ENCODE measurements at regions not wholly inside any gene's neighbourhood (a gene's known extent, or its start where the extent isn't known, plus 50 kb on each side); places are given as distances from the start of the nearest gene placed in this dataset.

DNA sequence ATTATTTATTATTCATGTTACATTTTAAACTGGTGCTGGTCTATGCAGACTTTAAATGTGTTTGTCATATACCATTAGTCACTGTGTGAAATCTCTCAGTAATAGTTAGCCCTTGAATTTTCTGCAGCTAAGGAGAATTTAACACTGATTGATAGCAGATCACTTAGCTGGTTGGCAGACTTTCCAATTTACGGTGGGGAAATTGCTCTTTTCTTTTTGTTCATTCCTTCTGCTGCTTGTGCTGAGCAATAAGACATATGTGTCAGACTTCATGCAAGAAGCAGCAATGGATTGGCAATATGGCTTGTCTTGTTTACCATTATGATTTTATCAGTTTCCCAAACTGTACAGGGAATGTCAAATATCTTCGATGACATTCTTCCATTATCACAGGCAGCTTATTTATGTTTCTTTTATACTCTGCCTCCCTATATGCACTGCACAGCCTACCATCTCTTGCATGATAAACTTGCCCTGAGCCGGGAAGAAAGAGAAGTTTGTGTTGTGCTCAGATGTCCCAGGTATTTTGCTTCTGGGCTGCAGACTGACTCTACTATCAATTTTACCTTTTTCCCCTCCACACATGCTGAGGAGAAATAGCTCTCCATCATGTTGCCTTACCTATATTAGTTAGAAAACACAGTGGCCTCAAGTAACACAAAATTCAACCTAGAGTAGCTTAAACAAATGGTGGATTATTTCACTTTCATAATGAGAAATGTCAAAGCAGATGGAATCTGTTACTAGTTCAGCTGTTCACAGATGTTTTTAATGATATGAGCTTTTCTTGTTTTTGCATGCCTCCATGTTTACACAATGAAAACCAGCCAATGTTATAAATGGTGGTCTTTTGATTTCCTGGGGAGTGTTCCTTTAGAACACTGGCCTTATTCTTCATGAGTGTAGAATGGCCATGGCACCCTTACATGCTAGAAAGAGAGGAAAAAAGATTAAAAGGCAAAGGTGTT is 968.1 kb upstream of the GOT2 start:
- TF ChIP-seq TAF1 (IDR thresholded peaks at IDR 0.05; ENCODE audit: borderline replicate concordance, low read depth, low read length) (no peak), POLR2A (IDR thresholded peaks at IDR 0.05; ENCODE audit: low read depth, low read length) (no peak), POLR2AphosphoS5 (IDR thresholded peaks at IDR 0.05; ENCODE audit: low read depth, low read length) (no peak)
- FAIRE-seq (no peak), DNase-seq (ENCODE audit: insufficient read length) (no peak)

- TF ChIP-seq TAF1 (IDR thresholded peaks at IDR 0.05; ENCODE audit: borderline replicate concordance, low read depth, low read length) = no peak
- FAIRE-seq (no peak), DNase-seq (ENCODE audit: insufficient read length) (no peak)
These were observed 965.7 kb upstream of the GOT2 start for GRCh38 chr16:59699786-59700185.

DNA sequence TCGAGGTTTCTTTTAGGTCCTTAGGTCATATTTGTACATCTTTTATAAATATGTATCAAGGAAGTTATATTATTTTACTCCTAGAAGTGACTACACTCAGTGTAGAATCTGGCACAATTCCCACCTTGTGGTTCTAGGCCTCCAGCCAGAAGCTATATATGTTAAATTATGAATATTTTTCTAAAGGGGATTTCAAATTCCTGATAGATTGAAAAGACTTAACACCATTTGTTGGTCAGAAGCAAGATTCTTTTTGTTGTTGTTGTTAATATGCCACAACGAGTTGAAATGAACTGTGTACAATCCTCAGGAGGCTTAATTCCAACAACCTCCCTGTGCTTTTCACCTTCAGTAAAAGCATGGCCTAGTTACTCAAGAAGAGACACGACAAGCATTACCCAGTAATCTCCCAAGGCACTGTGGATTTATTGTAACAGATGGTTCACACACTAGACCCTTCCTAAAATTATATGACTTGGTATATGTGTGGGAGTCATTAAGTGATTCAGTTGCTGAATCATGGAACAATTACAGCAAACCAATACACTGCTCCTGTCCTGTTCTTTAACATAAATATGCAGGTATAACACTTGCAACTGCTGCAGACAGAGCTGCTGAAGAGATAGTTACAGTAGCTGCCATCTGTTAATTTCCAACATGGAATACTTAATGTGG is 964.4 kb upstream of the GOT2 start:
- no peak for DNase-seq (ENCODE audit: insufficient read length)
- no peak for FAIRE-seq
- TF ChIP-seq TAF1 (IDR thresholded peaks at IDR 0.05; ENCODE audit: borderline replicate concordance, low read depth, low read length) = no peak
- no peak for TF ChIP-seq POLR2AphosphoS5 (IDR thresholded peaks at IDR 0.05; ENCODE audit: low read depth, low read length)

- no peak for DNase-seq (ENCODE audit: insufficient read length)
- no peak for TF ChIP-seq POLR2A (IDR thresholded peaks at IDR 0.05; ENCODE audit: low read depth, low read length)
- TF ChIP-seq POLR2AphosphoS5 (IDR thresholded peaks at IDR 0.05; ENCODE audit: low read depth, low read length) = no peak
- TF ChIP-seq TAF1 (IDR thresholded peaks at IDR 0.05; ENCODE audit: borderline replicate concordance, low read depth, low read length) = no peak
- FAIRE-seq = no peak
These were observed 963.6 kb upstream of the GOT2 start for GRCh38 chr16:59697761-59698160.

DNA sequence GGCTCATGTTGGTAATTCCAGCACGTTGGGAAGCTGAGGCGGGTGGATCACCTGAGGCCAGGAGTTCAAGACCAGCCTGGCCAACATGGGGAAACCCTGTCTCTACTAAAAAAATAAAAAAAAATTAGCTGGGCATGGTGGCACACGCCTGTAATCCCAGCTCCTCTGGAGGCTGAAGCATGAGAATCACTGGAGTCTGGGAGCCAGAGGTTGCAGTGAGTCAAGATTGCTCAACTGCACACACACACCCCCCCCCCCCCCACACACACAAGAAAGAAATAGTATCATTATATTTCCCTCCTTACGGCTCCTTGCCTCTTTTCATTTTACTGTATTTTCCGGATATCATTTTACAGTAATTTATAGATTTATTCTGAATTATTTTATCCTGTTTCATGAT is 963.1 kb upstream of the GOT2 start:
- TF ChIP-seq POLR2A (IDR thresholded peaks at IDR 0.05; ENCODE audit: low read depth, low read length) (no peak), TAF1 (IDR thresholded peaks at IDR 0.05; ENCODE audit: borderline replicate concordance, low read depth, low read length) (no peak), POLR2AphosphoS5 (IDR thresholded peaks at IDR 0.05; ENCODE audit: low read depth, low read length) (no peak)
- DNase-seq (ENCODE audit: insufficient read length) (no peak), FAIRE-seq (no peak)

DNA sequence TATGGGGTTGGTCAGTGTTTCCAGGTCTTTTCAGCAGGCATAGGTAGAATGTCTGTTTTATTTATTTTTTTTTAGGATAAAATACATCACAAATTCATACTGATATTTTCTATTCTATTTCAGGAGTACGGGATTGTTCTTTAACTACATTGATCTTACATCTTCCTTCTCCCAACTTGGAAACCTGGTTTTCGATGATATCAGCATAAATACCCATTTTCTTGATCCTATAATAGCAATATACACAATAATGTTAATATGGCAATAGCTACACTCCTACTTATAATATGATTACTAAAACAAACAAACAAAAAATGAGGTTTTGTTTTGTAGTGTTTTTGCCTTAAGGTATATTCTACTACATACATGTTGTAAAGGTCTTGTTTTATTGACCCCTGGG is 962.4 kb upstream of the GOT2 start:
- no peak for DNase-seq (ENCODE audit: insufficient read length)
- TF ChIP-seq TAF1 (IDR thresholded peaks at IDR 0.05; ENCODE audit: borderline replicate concordance, low read depth, low read length) (no peak), POLR2A (IDR thresholded peaks at IDR 0.05; ENCODE audit: low read depth, low read length) (no peak), POLR2AphosphoS5 (IDR thresholded peaks at IDR 0.05; ENCODE audit: low read depth, low read length) (no peak)
- FAIRE-seq = no peak

DNA sequence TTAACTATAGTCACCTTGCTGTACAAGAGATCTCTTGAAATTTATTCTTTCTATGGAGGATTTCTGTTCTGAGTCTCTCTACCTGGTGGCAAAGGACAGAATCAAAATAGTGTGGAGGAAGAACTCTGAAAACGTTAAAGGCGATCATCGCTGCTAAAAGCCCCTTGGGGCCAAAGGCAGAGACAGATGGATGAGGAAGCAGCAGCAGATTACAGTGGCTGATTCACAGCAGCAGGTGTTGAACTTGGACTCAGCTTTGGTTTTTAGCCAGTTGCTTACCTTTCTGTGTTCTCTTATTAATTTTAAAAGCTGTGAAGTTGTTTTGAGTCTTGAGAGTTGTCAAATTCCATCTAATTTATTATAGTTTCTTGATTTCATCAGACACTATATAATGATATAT is 956.1 kb upstream of the GOT2 start:
- DNase-seq (ENCODE audit: insufficient read length) = no peak
- no peak for TF ChIP-seq POLR2A (IDR thresholded peaks at IDR 0.05; ENCODE audit: low read depth, low read length)
- no peak for TF ChIP-seq POLR2AphosphoS5 (IDR thresholded peaks at IDR 0.05; ENCODE audit: low read depth, low read length)
- no peak for TF ChIP-seq TAF1 (IDR thresholded peaks at IDR 0.05; ENCODE audit: borderline replicate concordance, low read depth, low read length)
- FAIRE-seq = no peak

DNA sequence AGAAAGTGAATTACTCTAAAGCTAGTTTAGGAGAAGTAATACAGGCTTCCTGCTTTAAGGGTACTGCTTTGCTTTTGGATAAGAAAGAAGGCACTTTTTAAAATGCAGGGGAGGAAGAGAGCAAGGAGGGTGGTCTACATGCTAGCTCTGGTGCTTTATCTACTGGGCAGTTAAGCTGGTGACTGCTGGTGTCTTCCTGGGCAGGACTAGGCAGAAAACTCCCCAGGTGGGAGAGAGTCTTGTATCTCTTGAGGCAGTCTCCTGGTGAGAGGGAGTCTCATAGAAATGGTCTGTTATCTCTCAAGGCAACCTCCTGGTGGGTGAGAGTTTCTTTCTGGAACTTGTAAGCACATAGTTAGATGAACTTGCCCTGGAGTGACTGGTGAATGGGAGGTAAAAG is 953.9 kb upstream of the GOT2 start:
- DNase-seq (ENCODE audit: insufficient read length) (no peak), FAIRE-seq (no peak)
- TF ChIP-seq TAF1 (IDR thresholded peaks at IDR 0.05; ENCODE audit: borderline replicate concordance, low read depth, low read length) = no peak
- no peak for TF ChIP-seq POLR2A (IDR thresholded peaks at IDR 0.05; ENCODE audit: low read depth, low read length)

DNA sequence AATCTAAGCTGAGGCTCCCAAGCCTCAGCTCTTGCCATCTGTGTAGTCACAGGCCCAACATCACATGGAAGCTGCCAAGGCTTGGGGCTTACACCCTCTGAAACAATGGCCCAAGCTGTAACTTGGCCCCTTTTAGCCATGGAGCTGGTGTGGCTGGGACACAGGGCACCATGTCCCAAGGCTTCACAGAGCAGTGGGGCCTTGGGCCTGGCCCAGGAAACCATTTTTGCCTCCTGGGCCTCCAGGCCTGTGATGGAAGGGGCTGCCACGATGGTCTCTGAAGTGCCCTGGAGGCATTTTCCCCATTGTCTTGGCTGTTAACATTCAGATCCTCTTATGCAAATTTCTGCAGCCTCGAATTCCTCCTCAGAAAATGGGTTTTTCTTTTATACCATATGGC is 952.3 kb upstream of the GOT2 start:
- DNase-seq (ENCODE audit: insufficient read length) = no peak
- FAIRE-seq = no peak
- no peak for TF ChIP-seq TAF1 (IDR thresholded peaks at IDR 0.05; ENCODE audit: borderline replicate concordance, low read depth, low read length)
- no peak for TF ChIP-seq POLR2AphosphoS5 (IDR thresholded peaks at IDR 0.05; ENCODE audit: low read depth, low read length)
- no peak for TF ChIP-seq POLR2A (IDR thresholded peaks at IDR 0.05; ENCODE audit: low read depth, low read length)

DNA sequence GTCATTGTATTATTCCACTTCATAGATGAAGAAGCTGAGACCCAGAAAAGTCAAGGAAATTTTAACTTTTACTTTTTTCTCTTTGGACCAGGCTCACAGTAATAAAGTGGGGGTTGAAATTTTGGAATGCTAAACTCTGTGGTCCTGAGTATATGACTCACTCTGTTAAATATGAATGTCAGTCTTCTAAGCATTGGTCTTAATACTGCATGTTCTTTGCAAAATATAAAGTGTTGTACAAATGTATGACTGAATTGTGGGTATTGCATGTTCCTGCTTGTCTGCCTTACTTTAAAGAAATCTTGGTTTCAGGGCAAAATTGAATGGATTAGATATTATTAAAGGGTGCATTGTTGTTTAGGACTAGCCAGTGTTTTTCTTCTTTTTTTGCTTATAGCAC is 950.8 kb upstream of the GOT2 start:
- FAIRE-seq (no peak), DNase-seq (ENCODE audit: insufficient read length) (no peak)
- no peak for TF ChIP-seq TAF1 (IDR thresholded peaks at IDR 0.05; ENCODE audit: borderline replicate concordance, low read depth, low read length)
- no peak for TF ChIP-seq POLR2A (IDR thresholded peaks at IDR 0.05; ENCODE audit: low read depth, low read length)
- TF ChIP-seq POLR2AphosphoS5 (IDR thresholded peaks at IDR 0.05; ENCODE audit: low read depth, low read length) = no peak

DNA sequence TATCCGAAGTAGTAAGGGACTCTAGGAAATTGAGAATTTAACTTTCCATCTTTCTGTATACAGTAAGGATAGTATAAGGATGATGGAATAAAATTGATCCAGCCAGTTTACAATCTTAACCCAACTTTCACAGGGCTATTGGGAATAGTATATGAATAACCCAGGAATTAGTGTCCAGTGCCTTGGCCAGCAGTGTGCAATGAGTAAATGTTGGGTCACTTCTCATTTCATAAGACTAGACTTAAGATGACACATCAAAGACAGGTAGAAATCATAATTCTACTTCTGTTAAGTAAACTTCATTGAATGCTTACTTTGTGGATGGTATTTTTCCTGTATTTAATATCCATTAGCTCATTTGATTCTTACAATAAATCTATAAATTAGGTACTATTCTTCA is 949.6 kb upstream of the GOT2 start:
- FAIRE-seq (no peak), DNase-seq (ENCODE audit: insufficient read length) (no peak)
- no peak for TF ChIP-seq POLR2AphosphoS5 (IDR thresholded peaks at IDR 0.05; ENCODE audit: low read depth, low read length)
- no peak for TF ChIP-seq TAF1 (IDR thresholded peaks at IDR 0.05; ENCODE audit: borderline replicate concordance, low read depth, low read length)
- TF ChIP-seq POLR2A (IDR thresholded peaks at IDR 0.05; ENCODE audit: low read depth, low read length) = no peak

DNA sequence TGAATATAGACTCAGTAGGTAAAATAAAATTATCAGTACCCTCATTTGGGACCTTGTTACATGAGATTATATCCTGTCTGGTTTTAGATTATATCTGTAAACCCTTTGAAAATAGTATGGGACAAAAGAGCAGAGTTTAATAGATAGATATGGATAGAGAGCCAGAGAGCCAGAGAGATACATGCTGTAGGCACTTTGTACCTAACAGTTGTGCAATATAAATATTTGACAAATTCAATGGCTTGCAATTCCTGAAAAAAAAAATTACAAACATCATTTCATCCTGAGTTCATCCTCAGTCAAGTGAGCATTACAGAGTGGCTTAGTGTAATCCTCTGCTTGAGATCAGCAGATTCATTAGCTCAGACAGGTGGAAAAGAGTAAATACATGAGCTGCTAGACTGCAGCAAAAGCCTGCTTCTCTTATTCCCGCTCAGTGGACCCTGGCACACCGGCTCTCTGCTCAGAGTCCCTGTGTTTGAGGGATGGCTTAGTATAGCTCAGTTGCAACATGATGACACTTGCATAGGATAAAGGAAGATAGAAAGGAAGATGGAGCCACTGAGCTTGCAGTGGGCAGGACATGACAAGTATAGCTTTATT is 931.6 kb upstream of the GOT2 start:
- no peak for FAIRE-seq
- DNase-seq (ENCODE audit: insufficient read length) = no peak
- no peak for TF ChIP-seq POLR2A (IDR thresholded peaks at IDR 0.05; ENCODE audit: low read depth, low read length)

All from GM12892 (cell line).